RCC 7860 (cell line): ENCODE measurements at regions not wholly inside any gene's neighbourhood (a gene's known extent, or its start where the extent isn't known, plus 50 kb on each side); places are given as distances from the start of the nearest gene placed in this dataset.

ENCODE experiments used
- DNase-seq: peaks from one replicate; pipeline ENCODE4 v3.0.0-alpha.2; 2015; ENCODE audit warnings: low spot score
- FAIRE-seq: peaks from 2 replicates; lab custom pipeline; 2012; peaks lifted over from hg19 to GRCh38; lab: Jason Lieb, UNC

- FAIRE-seq (no peak), DNase-seq (no peak)
Observed at GRCh38 chr18:29313312-29313711, 1136.4 kb upstream of the CDH2 start.

GRCh38 chr18:29311580-29311979 is 1134.7 kb upstream of the CDH2 start:
- FAIRE-seq, result no peak

GRCh38 chr18:29309366-29309765 is 1132.4 kb upstream of the CDH2 start:
- FAIRE-seq, result no peak
- no peak for DNase-seq

More at GRCh38 chr18:29311580-29311979, 1134.7 kb upstream of the CDH2 start:
- DNase-seq, result no peak

GRCh38 chr18:29307982-29308381 is 1131.1 kb upstream of the CDH2 start:
- no peak for DNase-seq
- no peak for FAIRE-seq

- no peak for FAIRE-seq
- DNase-seq, result no peak
Observed at GRCh38 chr18:29307231-29307630, 1130.3 kb upstream of the CDH2 start.

GRCh38 chr18:29305516-29305915 is 1128.6 kb upstream of the CDH2 start:
- DNase-seq, result no peak
- FAIRE-seq, result no peak

- DNase-seq, result no peak
- FAIRE-seq, result no peak
Observed at GRCh38 chr18:29301048-29301447, 1124.1 kb upstream of the CDH2 start.

GRCh38 chr18:29285471-29285870 is 1108.5 kb upstream of the CDH2 start:
- DNase-seq (no peak), FAIRE-seq (no peak)

GRCh38 chr18:29271501-29271900 is 1094.6 kb upstream of the CDH2 start:
- FAIRE-seq (no peak), DNase-seq (no peak)

- DNase-seq, result no peak
- no peak for FAIRE-seq
Observed at GRCh38 chr18:29259838-29260237, 1082.9 kb upstream of the CDH2 start.

- DNase-seq (no peak), FAIRE-seq (no peak)
Observed at GRCh38 chr18:29254123-29254522, 1077.2 kb upstream of the CDH2 start.

- DNase-seq (no peak), FAIRE-seq (no peak)
Observed at GRCh38 chr18:29251681-29252080, 1074.8 kb upstream of the CDH2 start.

GRCh38 chr18:29250843-29251242 is 1073.9 kb upstream of the CDH2 start:
- FAIRE-seq (no peak), DNase-seq (no peak)

GRCh38 chr18:29250259-29250658 is 1073.3 kb upstream of the CDH2 start:
- DNase-seq, result no peak
- FAIRE-seq, result no peak

- no peak for FAIRE-seq
- no peak for DNase-seq
Observed at GRCh38 chr18:29248805-29249204, 1071.9 kb upstream of the CDH2 start.

GRCh38 chr18:29241199-29241598 is 1064.3 kb upstream of the CDH2 start:
- no peak for FAIRE-seq
- DNase-seq, result no peak

GRCh38 chr18:29234751-29235150 is 1057.8 kb upstream of the CDH2 start:
- FAIRE-seq (no peak), DNase-seq (no peak)

GRCh38 chr18:29226213-29226612 is 1049.3 kb upstream of the CDH2 start:
- DNase-seq (no peak), FAIRE-seq (no peak)

GRCh38 chr18:29225351-29225750 is 1048.4 kb upstream of the CDH2 start:
- FAIRE-seq (no peak), DNase-seq (no peak)

- no peak for FAIRE-seq
Observed at GRCh38 chr18:29218091-29218490, 1041.2 kb upstream of the CDH2 start.

GRCh38 chr18:29217124-29217915 is 1040.4 kb upstream of the CDH2 start:
- DNase-seq, result no peak
- FAIRE-seq, result no peak

More at GRCh38 chr18:29218091-29218490, 1041.2 kb upstream of the CDH2 start:
- DNase-seq, result no peak

- FAIRE-seq (no peak), DNase-seq (no peak)
Observed at GRCh38 chr18:29198834-29199233, 1021.9 kb upstream of the CDH2 start.

- FAIRE-seq (no peak), DNase-seq (no peak)
Observed at GRCh38 chr18:29196307-29196706, 1019.4 kb upstream of the CDH2 start.
